OCI-LY7 (cell line): ENCODE measurements at regions not wholly inside any gene's neighbourhood (a gene's known extent, or its start where the extent isn't known, plus 50 kb on each side); places are given as distances from the start of the nearest gene placed in this dataset.

Experiments used
- BruUV-seq: library from RNA; stranded (reverse); fragments of 400-500 nt; replicated peaks from 2 replicates; lab custom pipeline; 2021; lab: Mats Ljungman, UMichigan
- CTCF ChIA-PET: fragments of 300-600 bp; sonication (Branson Sonifier 250); formaldehyde crosslinking; loops from one replicate; lab custom pipeline; 2022; ENCODE audit warnings: antibody characterized with exemption; ENCODE audit not compliant: unreplicated experiment; lab: Charles Lee
- POLR2A ChIA-PET: fragments of 300-600 bp; sonication (Branson Sonifier 250); formaldehyde crosslinking; loops from one replicate; lab custom pipeline; 2022; ENCODE audit warnings: antibody characterized with exemption; lab: Charles Lee
- DNase-seq: peaks from one replicate; pipeline ENCODE4 v3.0.0-alpha.2; 2015; ENCODE audit warnings: low spot score
- H2AFZ ChIP-seq: fragments of 200-600 bp; sonication (generic), shearing (Covaris generic); 2 replicates; pipeline ENCODE4 v1.6.1; 2014; ENCODE audit warnings: mild to moderate bottlenecking, antibody characterized with exemption, low read length, moderate library complexity
- H3K27ac ChIP-seq: fragments of 200-600 bp; sonication (generic); 2 replicates; pipeline ENCODE4 v1.5.1; 2014; ENCODE audit warnings: mixed run types, low read depth, mild to moderate bottlenecking, moderate library complexity, low read length, inconsistent platforms; ENCODE audit not compliant: poor library complexity, severe bottlenecking
- H3K36me3 ChIP-seq: fragments of 200-600 bp; sonication (generic); 2 replicates; pipeline ENCODE4 v1.6.1; 2014; ENCODE audit warnings: mild to moderate bottlenecking, antibody characterized with exemption, low read length, moderate library complexity, mixed read lengths; ENCODE audit not compliant: insufficient read depth
- H3K4me1 ChIP-seq: fragments of 200-600 bp; sonication (generic); 2 replicates; pipeline ENCODE4 v1.5.1; 2014; ENCODE audit warnings: mild to moderate bottlenecking, low read length; ENCODE audit not compliant: insufficient read depth, poor library complexity, severe bottlenecking
- H3K4me2 ChIP-seq: fragments of 200-600 bp; sonication (generic); 2 replicates; pipeline ENCODE4 v1.6.1; 2014; ENCODE audit warnings: mild to moderate bottlenecking, low read length
- H3K4me3 ChIP-seq: fragments of 200-600 bp; sonication (generic); 2 replicates; pipeline ENCODE4 v1.5.1; 2014; ENCODE audit warnings: mild to moderate bottlenecking, low read depth, low read length; ENCODE audit not compliant: poor library complexity, severe bottlenecking
- H3K79me2 ChIP-seq: fragments of 200-600 bp; sonication (generic); 2 replicates; pipeline ENCODE4 v1.6.1; 2016; ENCODE audit warnings: low read depth, mild to moderate bottlenecking, low read length, moderate library complexity, mixed read lengths; ENCODE audit not compliant: insufficient read depth
- H3K9me2 ChIP-seq: fragments of 200-600 bp; sonication (generic); 2 replicates; pipeline ENCODE4 v1.6.1; 2016; ENCODE audit warnings: mild to moderate bottlenecking, low read length, mixed read lengths; ENCODE audit not compliant: insufficient read depth
- H3K9me3 ChIP-seq: fragments of 200-600 bp; sonication (generic); 2 replicates; pipeline ENCODE4 v1.6.1; 2014; ENCODE audit warnings: mild to moderate bottlenecking, mixed run types, low read length, mixed read lengths
- H4K20me1 ChIP-seq: fragments of 200-600 bp; sonication (generic); 2 replicates; pipeline ENCODE4 v1.6.1; 2014; ENCODE audit warnings: mild to moderate bottlenecking, antibody characterized with exemption, low read length, moderate library complexity, mixed read lengths; ENCODE audit not compliant: insufficient read depth
- EZH2phosphoT487 ChIP-seq: fragments of 200-600 bp; sonication (generic); IDR thresholded peaks from 2 replicates; pipeline ENCODE4 v1.6.1; 2018; ENCODE audit warnings: low read depth, borderline replicate concordance, mild to moderate bottlenecking, mixed run types, antibody characterized with exemption, low read length, moderate library complexity, mixed read lengths
- intact Hi-C: fragments of 100-400 bp; cut with micrococcal nuclease; formaldehyde crosslinking; loops from one replicate; pipeline ENCODE4 v1.10.0; 2022; ENCODE audit not compliant: unreplicated experiment
- TF ChIP-seq, protein P1 (sequence below): fragments of 200-600 bp; sonication (generic); conservative IDR thresholded peaks from 2 replicates; pipeline ENCODE4 v1.5.1; 2014; ENCODE audit warnings: mild to moderate bottlenecking, antibody characterized with exemption, low read length, moderate library complexity, mixed read lengths

DNA sequence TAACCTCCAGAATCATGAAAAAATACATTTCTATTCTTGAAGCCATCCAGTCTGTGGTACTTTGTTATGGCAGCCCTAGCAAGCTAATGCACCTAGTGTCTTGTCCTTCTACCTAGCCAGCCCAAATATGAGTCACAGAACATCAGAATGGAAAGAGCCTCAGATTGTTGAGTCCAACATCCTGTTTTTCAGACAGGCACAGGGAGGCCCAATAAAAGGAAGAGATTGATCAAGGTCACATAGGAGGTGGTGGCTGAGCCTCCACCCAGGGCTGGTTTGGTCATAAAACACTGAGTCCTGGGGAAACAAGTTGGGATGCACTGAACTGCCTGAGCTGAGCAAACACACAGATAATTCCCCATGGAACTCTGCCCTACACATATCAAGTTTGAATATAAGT is 195.5 kb downstream of the TTC32 start:
- CTCF ChIA-PET, result interaction anchor here (1.0 kb wide), 1 partner anchor 9 kb away, joined by 3 read pairs; no protein-coding TSS in a partner anchor
- Histone ChIP-seq H3K4me3 (no peak overlapping the region), H3K4me2 (no peak overlapping the region), H3K36me3 (no peaks in the 10 kb centered on the region), H2AFZ (no peak overlapping the region), H3K79me2 (no peaks in the 10 kb centered on the region), H3K27ac (no peak overlapping the region), H3K9me2 (no peaks in the 10 kb centered on the region), H3K9me3 (no peaks in the 10 kb centered on the region), H3K4me1 (no peaks in the 10 kb centered on the region), H4K20me1 (no peaks in the 10 kb centered on the region)
- POLR2A ChIA-PET, result no interaction called here
- DNase-seq, result no peak
- intact Hi-C loops, result no loop called here
- BruUV-seq, result no TSS peak
- TF ChIP-seq, protein P1, sequence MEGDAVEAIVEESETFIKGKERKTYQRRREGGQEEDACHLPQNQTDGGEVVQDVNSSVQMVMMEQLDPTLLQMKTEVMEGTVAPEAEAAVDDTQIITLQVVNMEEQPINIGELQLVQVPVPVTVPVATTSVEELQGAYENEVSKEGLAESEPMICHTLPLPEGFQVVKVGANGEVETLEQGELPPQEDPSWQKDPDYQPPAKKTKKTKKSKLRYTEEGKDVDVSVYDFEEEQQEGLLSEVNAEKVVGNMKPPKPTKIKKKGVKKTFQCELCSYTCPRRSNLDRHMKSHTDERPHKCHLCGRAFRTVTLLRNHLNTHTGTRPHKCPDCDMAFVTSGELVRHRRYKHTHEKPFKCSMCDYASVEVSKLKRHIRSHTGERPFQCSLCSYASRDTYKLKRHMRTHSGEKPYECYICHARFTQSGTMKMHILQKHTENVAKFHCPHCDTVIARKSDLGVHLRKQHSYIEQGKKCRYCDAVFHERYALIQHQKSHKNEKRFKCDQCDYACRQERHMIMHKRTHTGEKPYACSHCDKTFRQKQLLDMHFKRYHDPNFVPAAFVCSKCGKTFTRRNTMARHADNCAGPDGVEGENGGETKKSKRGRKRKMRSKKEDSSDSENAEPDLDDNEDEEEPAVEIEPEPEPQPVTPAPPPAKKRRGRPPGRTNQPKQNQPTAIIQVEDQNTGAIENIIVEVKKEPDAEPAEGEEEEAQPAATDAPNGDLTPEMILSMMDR, result no peak
- no peak for TF ChIP-seq EZH2phosphoT487

DNA sequence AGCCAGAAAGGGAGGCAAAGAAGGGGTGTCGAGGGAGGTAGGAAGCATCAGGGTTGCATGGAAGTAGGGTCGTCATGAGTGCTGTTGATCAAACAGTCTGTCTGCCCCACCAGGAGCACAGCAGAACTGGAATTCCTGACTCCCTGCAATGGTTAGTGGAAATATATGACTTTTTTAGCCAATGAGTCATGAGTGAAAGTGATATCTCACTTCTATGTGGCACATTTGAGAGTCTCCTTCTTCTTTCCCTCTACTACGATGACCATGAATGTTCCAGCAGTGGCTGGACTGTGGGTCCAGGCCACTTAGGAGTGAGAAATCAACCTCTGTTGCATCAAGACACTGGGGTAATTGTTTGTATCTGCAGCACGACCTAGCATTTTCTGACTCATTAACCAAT is 199.5 kb downstream of the TTC32 start:
- intact Hi-C loops, result no loop called here
- H3K4me2 ChIP-seq, result no peak overlapping the region
- no peaks in the 10 kb centered on the region for H3K9me3 ChIP-seq
- H3K36me3 ChIP-seq, result no peaks in the 10 kb centered on the region
- H2AFZ ChIP-seq, result no peak overlapping the region
- H3K79me2 ChIP-seq, result no peaks in the 10 kb centered on the region
- H3K4me1 ChIP-seq, result no peaks in the 10 kb centered on the region
- H4K20me1 ChIP-seq, result no peaks in the 10 kb centered on the region
- ChIA-PET CTCF (no interaction called here), POLR2A (no interaction called here)
- TF ChIP-seq, protein P1, result no peak
- no peak for TF ChIP-seq EZH2phosphoT487
- H3K4me3 ChIP-seq, result no peak overlapping the region
- H3K9me2 ChIP-seq, result no peaks in the 10 kb centered on the region
- no peak for DNase-seq
- no TSS peak for BruUV-seq
- H3K27ac ChIP-seq, result no peak overlapping the region

DNA sequence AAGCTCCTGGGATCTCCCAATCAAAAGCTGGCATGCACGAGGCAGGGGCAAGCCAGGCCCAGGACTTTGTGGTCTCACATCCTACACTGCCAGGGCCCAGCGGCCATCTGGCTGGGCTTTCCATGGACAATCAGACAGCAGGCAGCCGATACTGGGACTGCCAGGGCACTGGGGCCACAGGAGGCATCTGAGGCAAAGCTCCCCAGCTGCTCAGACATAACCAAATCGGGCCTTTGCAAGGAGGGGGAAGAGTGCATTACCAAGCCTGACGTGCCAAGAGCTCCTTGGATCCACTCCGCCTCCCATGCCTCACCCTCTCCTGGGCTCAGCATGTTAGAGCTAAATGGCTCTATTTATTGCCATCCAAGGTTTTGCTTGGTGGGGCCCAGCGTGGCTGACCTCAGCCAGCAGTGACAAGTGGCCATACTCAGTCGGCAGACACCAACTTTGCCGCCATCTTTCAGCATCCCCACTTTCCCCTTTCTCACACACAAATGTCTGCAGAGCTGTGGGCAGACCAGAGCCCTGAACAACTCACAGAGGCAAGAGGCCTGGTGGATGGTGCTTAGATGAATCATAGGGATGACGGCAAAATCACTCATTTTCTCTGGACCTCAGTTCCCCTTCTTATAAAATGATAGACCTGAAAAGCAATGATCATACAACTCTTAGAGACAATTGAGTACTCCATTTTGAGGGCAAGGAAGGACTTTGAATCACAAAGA is 200.8 kb downstream of the TTC32 start:
- H3K4me1 ChIP-seq, result no peaks in the 10 kb centered on the region
- intact Hi-C loops, result no loop called here
- H3K27ac ChIP-seq, result no peak overlapping the region
- BruUV-seq, result no TSS peak
- no peaks in the 10 kb centered on the region for H3K9me2 ChIP-seq
- no peak overlapping the region for H3K4me2 ChIP-seq
- no peaks in the 10 kb centered on the region for H3K79me2 ChIP-seq
- no peaks in the 10 kb centered on the region for H3K9me3 ChIP-seq
- H4K20me1 ChIP-seq, result no peaks in the 10 kb centered on the region
- H3K4me3 ChIP-seq, result no peak overlapping the region
- TF ChIP-seq, protein P1, result no peak
- no peak for TF ChIP-seq EZH2phosphoT487
- POLR2A ChIA-PET, result no interaction called here
- CTCF ChIA-PET, result no interaction called here
- H3K36me3 ChIP-seq, result no peaks in the 10 kb centered on the region
- DNase-seq, result no peak
- H2AFZ ChIP-seq, result no peak overlapping the region
